Glomerular visceral epithelial cell (primary cell): ENCODE measurements at regions not wholly inside any gene's neighbourhood (a gene's known extent, or its start where the extent isn't known, plus 50 kb on each side); places are given as distances from the start of the nearest gene placed in this dataset.

Experiments used
- DNase-seq: peaks from one replicate; pipeline ENCODE4 v3.0.0-alpha.2; 2016; ENCODE audit errors: extremely low spot score

DNA sequence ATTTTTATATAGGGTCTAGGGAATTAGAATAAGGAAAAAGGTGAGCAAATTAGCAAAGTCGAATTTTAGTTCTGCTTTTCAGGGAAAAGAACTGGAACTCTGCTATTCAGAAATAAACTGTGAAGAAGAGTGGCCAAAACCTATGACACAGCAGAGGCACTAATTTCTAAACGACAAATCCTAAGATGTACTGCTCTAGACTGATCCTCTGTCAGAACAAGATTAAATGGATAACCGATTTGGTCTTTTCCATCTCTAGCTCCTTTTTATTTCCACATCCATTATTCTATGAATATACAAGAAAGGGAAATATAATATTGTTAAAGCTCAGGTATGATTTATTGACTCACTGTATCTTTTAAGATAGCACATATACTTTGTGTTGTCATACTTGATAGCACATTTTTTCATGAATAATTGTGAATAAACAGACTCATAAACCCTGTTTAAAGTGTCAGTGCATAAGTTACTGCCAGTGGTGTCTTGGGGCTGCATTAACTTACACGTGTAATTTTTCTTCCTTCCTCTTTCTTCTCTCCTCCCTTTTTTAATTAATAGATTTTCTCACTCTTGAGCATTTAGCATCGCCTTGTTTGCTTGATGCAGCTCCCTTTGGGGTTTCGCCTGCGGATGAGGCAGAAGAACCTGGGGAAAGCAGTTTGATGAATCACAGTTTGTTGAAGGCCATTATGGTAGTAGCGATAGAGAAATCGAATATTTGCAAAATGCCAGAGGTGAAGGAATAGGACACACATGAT, 496.6 kb downstream of the ADGRL2 start:
- DNase-seq = no peak

DNA sequence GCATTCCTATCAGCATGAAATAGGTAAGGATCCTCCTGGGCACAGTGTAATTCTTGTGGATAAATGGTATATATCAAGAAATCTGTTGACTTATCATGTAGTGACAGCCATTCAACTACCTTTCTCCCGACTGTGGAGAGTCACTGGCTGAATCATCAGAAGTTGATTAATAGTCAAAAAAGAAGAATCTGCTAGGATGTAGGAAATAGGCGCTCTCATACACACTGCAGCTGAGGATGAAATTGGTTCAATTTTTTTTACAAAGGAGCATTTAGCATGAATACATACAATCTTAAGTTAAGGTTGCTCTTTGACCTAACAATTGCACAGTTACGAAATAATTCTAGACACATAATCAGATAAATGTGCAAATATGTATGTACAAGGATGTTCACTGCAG, 486.8 kb downstream of the ADGRL2 start:
- no peak for DNase-seq

DNA sequence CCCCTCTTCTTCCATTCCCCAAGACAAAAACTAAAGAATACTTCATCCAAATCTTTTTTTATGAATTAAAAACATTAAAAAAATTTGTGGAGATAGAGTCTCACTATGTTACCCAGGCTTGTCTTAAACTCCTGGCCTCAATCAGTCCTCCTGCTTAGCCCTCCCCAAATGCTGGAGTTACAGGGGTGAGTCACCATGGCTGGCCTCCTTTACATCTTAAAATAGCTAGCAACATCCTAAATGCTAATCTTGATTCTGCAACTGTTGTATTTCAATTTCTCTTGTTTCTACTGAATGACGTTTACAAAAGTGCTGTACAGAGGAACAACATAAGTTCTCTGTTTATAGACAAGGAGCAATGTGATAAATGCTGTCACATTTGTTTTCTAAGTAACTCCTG, 483.5 kb downstream of the ADGRL2 start:
- DNase-seq = no peak

DNA sequence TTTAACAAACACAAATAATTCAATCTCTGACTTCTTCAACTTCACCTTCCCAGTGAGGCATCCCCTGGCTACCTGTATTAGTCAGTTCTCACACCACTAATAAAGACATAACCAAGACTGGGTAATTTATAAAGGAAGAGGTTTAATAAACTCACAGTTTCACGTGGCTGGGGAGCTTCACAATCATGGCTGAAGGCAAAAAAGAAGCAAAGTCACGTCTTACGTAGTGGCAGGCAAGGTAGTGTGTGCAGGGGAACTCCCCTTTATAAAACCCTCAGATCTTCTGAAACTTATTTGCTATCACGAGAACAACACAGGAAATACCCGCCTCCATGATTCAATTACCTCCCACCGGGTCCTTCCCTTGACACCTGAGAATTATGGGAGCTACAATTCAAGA, 478.5 kb downstream of the ADGRL2 start:
- DNase-seq = no peak

DNA sequence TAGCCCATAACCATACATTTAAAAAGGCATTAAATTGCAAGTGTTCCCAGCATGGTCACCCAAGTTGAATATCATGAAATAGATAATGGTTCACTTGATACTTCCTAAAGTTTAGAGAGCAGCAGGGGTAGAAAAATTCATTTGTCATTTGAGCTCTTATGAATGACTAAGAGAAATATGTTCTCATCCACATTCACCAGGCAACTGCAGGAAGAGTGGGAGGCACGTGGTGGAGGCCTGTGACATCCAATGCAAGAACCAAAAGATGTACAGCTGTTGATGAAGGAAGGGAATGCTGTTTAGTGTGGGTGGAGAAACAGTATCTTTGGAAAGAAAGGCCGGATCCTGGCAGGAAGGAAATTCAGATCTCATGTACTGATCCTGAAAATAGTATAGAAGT, 473.1 kb downstream of the ADGRL2 start:
- DNase-seq = no peak

DNA sequence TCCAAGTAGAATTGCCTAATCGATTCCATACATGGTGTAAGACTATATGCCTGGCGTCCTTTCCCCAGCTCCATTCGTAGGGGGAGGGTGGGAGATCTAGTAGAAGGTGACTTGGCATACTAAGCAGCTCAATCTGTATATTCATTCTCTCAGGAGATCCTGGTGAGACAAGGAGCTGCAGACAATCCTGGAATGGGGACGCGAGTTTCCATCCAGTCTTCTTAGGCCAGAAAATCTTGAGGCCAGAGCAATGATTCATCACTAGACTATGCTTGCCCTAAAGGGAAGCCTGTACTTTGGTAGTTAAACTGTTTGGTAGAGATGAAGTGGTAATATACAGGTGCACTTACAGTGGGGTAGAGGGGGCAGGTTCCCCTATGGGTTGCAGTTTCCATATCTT, 468.7 kb downstream of the ADGRL2 start:
- peak; percentile 7 for DNase-seq

DNA sequence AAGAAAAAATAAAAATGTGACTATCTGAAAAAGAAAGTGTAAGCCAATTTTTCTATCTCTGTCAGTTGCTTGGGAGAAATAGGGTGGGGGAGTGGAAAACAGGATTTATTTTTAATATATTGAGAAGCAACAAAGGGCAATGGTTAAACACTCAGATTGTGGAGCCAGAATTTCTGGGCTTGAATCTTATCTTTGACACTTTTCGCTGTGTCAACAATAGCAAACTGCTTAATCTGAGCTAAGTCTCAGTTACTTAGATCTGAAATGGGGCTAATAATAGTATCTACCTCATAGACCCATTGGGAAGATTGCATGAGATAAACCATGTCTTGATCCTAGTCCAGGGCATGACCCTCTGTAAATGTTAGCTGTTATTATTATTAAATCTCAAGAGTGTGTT, 468.1 kb downstream of the ADGRL2 start:
- DNase-seq = no peak

DNA sequence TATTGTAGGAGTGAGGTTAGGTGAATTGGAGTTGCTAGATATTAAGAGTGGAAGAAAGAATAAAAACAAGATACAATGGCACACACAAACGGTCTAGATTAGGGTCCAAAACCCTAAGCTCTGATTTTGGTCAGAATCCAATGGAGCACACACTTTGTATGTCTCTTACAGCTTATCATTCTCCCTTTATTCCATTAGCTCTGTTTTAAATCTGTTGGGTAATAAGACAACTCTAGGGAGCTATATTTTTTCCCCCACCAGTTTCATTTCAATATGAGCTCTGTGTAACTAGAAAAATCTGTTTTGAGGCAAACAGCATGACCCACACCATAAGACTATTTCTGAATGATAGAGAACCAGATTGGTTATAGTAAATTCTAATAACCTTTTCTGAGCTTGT, 465.6 kb downstream of the ADGRL2 start:
- no peak for DNase-seq

DNA sequence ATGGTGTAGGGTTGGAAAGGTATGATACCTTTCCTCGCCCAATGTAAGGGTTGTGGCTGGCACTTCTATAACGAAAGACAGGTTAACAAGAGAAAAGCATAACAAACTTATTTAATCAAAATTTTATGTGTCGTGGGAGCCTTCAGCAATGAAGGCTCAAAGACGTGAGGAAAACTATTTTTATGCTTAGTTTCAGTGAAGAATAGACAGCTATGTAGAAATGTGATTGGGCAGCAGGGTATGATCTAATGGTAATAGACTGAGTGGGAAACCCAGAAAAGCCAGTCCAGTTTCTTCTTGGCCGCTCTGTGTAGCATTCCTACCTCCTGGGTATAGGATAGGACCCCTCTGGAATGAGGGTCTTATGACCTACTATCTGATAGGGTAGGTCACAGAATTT, 464.7 kb downstream of the ADGRL2 start:
- no peak for DNase-seq

DNA sequence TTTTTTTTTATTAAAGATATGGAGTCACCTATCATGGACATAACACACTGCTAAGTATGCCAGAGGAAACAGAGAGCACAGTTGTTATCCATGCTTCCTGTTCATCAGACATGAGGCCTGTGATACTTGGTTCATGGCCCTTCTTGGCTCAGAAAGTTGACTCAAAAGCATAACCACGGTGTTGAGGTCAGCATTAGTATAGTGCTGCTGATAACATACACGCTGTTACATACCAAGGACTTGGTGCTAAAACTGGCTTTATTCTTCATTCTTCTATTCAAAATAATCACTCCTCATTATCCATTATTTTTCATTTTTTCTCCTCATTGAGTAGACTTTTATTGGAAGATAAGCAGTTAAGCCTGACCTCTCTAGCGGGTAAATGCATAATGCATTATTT, 464.1 kb downstream of the ADGRL2 start:
- no peak for DNase-seq

DNA sequence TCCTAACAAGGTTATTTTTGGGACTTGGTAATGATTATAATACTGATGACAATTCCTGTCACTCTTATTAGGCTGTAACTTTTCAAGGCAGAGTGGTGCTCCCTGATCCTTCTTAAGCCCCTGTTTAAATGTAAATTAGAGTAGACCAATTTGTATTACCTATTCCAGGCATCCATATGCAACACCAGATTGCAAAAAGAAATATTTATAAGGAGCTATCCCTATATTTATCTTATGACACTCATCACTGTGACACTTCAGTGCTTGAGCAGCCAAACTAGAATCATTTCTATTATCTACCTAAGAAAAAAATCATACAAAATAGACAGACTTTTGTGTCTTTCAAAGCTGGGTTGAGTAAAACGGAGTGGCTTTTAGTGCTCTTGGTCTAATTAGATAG, 462.7 kb downstream of the ADGRL2 start:
- no peak for DNase-seq

DNA sequence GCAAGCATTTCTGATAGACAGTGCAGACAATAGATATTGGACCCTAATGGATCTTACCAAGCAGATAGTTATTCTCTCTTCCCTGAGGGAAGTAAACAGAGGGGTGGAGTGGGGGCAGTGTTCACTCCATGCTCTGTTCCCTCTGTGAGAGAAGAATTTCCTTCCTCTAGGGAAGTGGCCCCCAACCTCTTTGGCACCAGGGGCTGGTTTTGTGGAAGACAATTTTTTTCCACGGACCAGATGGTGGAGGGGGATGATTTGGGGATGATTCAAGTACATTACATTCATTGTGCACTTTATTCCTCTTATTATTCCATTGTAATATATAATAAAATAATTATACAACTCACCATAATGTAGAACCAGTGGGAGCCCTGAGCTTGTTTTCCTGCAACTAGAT, 459.9 kb downstream of the ADGRL2 start:
- DNase-seq = no peak

DNA sequence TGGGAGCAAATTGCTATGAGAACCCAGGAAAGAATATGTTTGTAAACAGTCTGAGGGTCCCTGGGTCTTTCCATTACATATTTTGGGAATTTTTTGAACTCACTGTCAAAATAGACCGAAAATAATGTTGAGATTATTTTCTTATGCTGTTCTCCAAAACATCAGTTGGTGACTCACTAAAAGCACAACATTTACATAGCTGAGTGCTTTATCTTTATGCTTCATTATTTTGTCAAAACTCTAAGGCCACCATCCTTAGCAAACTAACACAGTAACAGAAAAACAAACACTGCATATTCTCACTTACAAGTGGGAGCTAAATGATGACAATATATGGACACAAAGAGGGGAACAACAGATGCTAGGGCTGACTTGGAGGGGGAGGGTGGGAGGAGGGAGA, 459.3 kb downstream of the ADGRL2 start:
- DNase-seq = no peak

DNA sequence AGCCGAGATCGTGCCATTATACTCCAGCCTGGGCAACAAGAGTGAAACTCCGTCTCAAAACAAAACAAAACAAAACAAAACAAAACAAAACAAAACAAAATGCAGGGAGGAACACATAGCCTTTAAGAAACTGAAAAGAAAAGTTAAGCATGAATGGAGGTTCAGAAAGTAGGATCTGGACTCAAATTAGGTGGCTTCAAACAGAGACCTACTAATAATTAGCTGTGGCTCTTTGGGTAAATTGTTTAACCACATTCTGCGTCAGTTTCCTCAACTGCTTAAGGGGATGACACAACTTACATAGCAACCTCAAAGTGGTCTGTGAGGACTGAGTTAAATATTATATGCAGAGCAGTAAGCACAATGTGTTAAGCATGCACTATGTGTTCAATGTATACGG, 458.2 kb downstream of the ADGRL2 start:
- DNase-seq = no peak

DNA sequence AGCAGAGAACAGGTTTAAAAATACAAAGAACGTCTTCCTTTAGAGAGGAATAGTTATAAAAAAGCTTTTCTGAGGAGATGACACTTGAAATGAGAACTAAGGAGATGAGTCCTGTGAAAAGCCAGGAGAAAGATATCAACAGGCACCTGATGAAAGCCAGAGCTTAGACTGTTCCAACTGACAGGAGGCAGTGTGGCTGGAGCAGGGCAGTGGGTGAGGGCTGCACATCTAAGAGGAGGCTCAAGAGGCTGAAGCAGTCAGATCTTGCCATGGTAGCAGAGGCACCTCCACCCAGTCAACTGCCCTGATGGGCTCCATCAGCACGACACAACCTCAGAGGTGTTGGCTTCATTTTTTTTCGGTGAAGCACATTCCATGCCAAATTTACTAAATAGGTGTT, 445.3 kb downstream of the ADGRL2 start:
- DNase-seq = no peak

DNA sequence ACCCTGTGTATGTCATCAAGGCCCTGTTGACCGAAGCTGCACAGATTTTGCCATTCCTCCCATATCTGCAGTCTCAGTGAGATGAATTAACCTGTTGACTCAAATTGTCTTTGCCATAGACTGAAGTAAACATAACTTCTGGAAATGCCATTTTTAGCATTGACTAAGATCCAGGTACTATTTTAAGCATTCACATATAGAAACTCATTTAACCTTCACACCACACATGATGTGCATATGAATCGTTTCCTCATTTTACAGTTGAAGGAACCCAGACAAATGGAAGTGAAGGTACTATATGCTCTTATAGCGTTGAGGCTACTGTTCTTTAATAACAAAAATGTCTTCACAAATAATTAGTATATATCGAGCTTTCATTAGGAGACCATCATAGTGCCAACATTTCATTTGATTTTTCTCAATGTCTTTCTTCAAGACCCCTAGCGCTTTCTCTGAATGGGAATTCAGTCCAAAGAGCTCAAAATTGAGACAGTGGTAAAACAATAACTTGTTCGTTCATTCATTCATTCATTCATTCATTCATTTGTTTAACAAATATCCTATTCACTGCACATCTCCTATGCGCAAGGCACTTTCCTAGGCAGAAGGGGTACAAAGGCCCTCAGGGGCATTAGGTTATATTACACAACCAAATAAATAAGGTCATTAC, 444.7 kb downstream of the ADGRL2 start:
- no peak for DNase-seq

DNA sequence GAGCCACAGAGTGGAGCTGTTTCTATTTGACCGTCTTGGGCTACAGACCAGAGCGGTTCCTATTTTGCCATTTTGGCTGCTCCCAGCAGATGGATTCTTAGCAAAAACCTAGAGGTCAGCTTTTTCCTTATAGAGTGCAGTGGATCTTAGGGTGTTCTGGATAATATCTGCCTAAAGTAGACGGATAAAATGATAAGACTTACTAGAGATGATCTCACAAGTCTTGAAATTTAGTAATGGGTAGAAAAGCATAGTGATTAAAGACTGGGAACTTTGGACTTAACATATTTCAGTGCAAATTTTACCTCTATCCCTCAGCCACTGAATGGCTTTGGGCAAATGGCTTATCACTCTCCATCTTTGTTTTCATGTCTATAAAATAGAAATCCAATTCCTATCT, 439.8 kb downstream of the ADGRL2 start:
- no peak for DNase-seq

DNA sequence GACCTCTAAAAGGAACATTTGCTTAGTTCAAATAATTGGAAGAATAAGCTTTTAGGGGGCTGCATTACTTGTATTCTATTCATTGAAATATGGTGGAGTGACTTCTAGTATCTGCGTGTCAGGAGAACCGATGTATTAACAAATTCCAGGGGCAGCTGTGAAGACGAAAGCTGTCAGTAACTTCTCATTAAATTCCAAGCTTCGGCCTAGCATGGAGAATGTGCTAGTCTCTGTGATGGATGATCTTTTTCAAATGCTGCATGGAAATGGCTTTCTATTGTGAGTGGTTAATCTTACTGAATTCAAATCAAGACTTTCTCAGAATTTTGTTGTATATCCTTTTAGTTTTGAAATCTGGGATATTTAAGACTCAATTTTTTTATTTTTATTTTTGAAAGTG, 429.9 kb downstream of the ADGRL2 start:
- DNase-seq = no peak

DNA sequence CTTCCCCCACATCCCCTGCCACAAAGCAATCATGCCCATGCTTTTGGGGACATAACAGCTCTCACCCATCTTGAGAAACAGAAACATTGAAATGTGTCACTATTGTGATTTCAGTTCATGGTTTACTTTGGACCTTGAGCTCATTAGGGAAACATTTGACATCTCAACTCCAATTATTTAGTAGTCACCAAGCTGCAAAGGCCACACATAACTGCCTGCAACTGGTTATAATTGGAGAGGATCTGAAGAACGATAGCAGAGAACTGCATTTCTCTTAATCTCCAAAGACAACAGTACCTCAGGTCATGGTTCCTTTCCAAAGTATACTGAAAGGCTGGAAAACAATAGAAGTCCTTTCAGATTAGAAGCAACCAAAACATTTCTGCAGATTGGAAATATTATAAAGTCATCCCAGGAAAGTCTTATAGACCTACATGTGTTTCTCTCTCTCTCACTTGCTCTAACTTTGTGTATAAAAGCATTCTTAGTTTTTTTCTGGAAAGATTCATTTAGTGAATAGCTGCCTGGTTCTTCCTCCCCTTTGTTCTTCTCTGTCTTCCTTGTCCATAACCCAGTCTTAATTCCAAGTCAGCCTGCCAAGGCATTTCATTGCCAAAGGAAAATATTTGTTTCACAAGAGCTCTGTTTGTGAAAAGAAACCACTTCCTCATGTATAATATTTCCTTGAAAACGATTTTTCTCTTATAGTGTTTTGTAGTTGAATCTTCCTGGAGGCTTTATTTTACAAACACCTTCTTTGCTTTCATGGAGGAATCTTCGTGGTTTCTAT, 426.8 kb downstream of the ADGRL2 start:
- no peak for DNase-seq

DNA sequence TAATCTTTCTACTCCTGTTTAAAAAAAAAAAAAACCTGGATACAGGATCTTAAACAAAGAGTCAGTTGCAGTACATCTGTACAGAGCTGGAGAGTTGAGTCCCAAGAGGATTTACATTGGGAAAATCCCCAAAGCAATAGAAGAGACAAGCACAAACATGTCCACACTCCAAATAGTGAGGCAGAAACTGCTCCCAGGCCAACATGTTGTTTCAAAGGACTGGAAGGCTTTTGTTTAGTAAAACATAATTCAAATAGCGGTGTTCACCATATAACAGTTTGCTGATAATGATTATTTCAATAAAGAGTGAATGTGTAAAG, 425.4 kb downstream of the ADGRL2 start:
- DNase-seq = no peak

DNA sequence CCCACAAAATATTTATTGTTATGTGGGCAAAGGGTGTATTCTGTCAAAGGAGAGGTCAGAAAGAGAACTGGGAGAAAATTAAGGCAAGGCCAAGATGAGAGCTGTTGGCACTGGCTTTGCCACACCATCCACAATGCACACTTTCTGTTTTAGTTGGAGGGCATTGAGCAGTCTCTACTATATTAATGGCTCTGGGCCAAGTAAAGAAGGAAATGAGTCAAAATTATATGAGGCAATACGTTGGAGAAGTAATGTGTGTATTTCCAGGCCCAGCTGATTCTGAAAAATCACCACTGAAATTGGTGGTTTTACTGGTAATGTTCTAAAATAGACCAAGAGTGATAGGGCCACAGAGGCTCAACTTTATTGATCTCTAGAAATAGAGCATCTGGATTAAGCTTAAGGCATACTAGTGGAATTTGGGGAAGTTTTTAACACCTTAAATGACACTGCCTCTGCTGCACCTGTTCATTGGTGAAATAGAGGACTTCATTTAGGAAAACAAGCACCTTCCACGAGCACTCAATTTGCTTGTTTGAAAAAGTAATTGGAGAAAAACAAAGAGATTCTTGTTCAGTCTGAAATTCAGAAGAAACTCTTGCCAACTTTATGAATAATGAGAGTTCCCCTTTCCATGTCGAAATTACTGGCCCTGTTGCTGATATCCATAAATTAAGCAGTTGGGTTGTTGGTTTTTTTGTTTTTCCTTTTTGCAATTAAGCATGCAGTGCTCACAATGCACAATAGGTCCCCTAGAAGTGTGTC, 424.9 kb downstream of the ADGRL2 start:
- DNase-seq = peak; percentile 34

DNA sequence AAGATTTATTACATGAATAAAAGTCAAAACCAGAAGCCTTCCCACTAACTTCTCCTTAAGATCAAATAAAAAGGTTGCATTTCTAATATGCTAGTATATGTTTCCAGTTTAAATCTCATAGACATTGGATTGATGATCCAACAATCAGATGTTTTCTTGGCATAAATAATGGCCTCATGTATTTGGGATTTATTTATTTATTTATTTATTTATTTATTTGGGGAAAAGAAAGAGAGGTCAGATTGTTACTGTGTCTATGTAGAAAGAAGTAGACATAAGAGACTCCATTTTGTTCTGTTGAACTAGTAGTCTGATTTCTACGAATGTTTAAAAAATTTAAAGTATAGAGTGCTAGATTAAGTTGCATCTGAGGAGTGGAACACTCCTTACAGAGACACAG, 422.4 kb downstream of the ADGRL2 start:
- DNase-seq = no peak
